ENCODE measurements at regions not wholly inside any gene's neighbourhood (a gene's known extent, or its start where the extent isn't known, plus 50 kb on each side); places are given as distances from the start of the nearest gene placed in this dataset.

DNA sequence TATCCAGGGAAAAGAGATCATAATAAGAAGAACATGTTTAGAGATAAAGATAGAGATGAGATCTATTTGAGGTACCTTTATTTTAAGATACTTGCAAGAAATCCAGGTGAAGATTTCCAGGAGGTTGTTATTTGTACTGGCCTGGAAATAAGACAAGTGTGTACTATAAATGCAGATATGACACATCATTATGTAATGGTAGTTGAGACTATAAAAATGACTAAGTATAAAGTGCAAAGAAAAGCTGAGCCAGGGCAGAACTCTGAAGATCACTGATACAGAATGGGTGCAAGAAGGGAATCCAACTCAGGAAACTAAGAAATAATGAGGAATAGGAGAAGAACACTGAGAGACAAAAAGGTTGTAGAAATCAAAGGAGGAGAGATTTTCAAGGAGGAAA is 378.2 kb upstream of the PBX1 start:
- TF ChIP-seq EP300 (IDR thresholded peaks at IDR 0.05), result no peak
- TF ChIP-seq, protein P1, sequence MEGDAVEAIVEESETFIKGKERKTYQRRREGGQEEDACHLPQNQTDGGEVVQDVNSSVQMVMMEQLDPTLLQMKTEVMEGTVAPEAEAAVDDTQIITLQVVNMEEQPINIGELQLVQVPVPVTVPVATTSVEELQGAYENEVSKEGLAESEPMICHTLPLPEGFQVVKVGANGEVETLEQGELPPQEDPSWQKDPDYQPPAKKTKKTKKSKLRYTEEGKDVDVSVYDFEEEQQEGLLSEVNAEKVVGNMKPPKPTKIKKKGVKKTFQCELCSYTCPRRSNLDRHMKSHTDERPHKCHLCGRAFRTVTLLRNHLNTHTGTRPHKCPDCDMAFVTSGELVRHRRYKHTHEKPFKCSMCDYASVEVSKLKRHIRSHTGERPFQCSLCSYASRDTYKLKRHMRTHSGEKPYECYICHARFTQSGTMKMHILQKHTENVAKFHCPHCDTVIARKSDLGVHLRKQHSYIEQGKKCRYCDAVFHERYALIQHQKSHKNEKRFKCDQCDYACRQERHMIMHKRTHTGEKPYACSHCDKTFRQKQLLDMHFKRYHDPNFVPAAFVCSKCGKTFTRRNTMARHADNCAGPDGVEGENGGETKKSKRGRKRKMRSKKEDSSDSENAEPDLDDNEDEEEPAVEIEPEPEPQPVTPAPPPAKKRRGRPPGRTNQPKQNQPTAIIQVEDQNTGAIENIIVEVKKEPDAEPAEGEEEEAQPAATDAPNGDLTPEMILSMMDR (IDR thresholded peaks at IDR 0.05), result no peak
- TF ChIP-seq POLR2A (IDR thresholded peaks at IDR 0.05), result no peak
